ENCODE measurements at regions not wholly inside any gene's neighbourhood (a gene's known extent, or its start where the extent isn't known, plus 50 kb on each side); places are given as distances from the start of the nearest gene placed in this dataset.
"Not testable (repeated sequence)": the region's sequence is repeated elsewhere in the genome, so short reads cannot be mapped to it uniquely, and the experiment has no call there.

GRCh38 chr4:10275696-10276095, 159.1 kb upstream of the WDR1 start:
- no peak for DNase-seq

- no peak for DNase-seq
Observed at GRCh38 chr4:10273030-10273429, 156.4 kb upstream of the WDR1 start.

GRCh38 chr4:10272511-10272910, 155.9 kb upstream of the WDR1 start:
- DNase-seq = no peak

- no peak for DNase-seq
Observed at GRCh38 chr4:10267066-10267465, 150.5 kb upstream of the WDR1 start.

- no peak for DNase-seq
Observed at GRCh38 chr4:10260777-10261176, 144.2 kb upstream of the WDR1 start.

GRCh38 chr4:10259976-10260375, 143.4 kb upstream of the WDR1 start:
- DNase-seq = no peak

GRCh38 chr4:10256203-10256602, 139.6 kb upstream of the WDR1 start:
- no peak for DNase-seq

- no peak for DNase-seq
Observed at GRCh38 chr4:10253765-10254164, 137.2 kb upstream of the WDR1 start.

GRCh38 chr4:10245751-10246150, 129.2 kb upstream of the WDR1 start:
- no peak for DNase-seq

- no peak for DNase-seq
Observed at GRCh38 chr4:10243856-10244255, 127.3 kb upstream of the WDR1 start.

- no peak for DNase-seq
Observed at GRCh38 chr4:10240691-10241090, 124.1 kb upstream of the WDR1 start.

GRCh38 chr4:10239982-10240654, 123.5 kb upstream of the WDR1 start:
- no peak for DNase-seq

- DNase-seq = no peak
Observed at GRCh38 chr4:10237131-10237530, 120.5 kb upstream of the WDR1 start.

GRCh38 chr4:10232114-10232513, 115.5 kb upstream of the WDR1 start:
- no peak for DNase-seq

GRCh38 chr4:10226756-10227155, 110.2 kb upstream of the WDR1 start:
- DNase-seq = no peak

GRCh38 chr4:10225096-10225495, 108.5 kb upstream of the WDR1 start:
- DNase-seq = no peak

GRCh38 chr4:10223782-10224181, 107.2 kb upstream of the WDR1 start:
- no peak for DNase-seq

GRCh38 chr4:10213481-10213880, 96.9 kb upstream of the WDR1 start:
- DNase-seq = not testable (repeated sequence)

GRCh38 chr4:10212901-10213300, 96.3 kb upstream of the WDR1 start:
- no peak for DNase-seq

- no peak for DNase-seq
Observed at GRCh38 chr4:10212400-10212799, 95.8 kb upstream of the WDR1 start.

- DNase-seq = no peak
Observed at GRCh38 chr4:10207116-10207515, 90.5 kb upstream of the WDR1 start.

GRCh38 chr4:10205223-10205622, 88.6 kb upstream of the WDR1 start:
- no peak for DNase-seq

- no peak for DNase-seq
Observed at GRCh38 chr4:10204401-10205058, 87.9 kb upstream of the WDR1 start.

GRCh38 chr4:10203851-10204250, 87.3 kb upstream of the WDR1 start:
- DNase-seq = no peak

Data from fibroblast of upper back skin (primary cell).